Fibroblast of pulmonary artery (primary cell): ENCODE measurements at regions not wholly inside any gene's neighbourhood (a gene's known extent, or its start where the extent isn't known, plus 50 kb on each side); places are given as distances from the start of the nearest gene placed in this dataset.
"Not testable (repeated sequence)": the region's sequence is repeated elsewhere in the genome, so short reads cannot be mapped to it uniquely, and the experiment has no call there.

Experiments
- DNase-seq: peaks from one replicate; pipeline ENCODE4 v3.0.0-alpha.2; 2010; ENCODE audit warnings: low read depth
- H3K4me3 ChIP-seq: replicated peaks from 2 replicates; pipeline ENCODE4 v1.5.1; 2011; ENCODE audit warnings: low read depth, mild to moderate bottlenecking, control low read depth, low read length, moderate library complexity

- peak overlapping the region; percentile 38 for H3K4me3 ChIP-seq
- DNase-seq, result not testable (repeated sequence)
Observed at GRCh38 chr9:61330342-61331092, 140.7 kb downstream of the SPATA31A7 start.

GRCh38 chr9:61356936-61357335 is 167.1 kb downstream of the SPATA31A7 start:
- not testable (repeated sequence) for H3K4me3 ChIP-seq, DNase-seq

GRCh38 chr9:61374390-61374789 is 184.6 kb downstream of the SPATA31A7 start:
- not testable (repeated sequence) for H3K4me3 ChIP-seq, DNase-seq

- DNase-seq, H3K4me3 ChIP-seq: not testable (repeated sequence)
Observed at GRCh38 chr9:61376159-61376558, 186.3 kb downstream of the SPATA31A7 start.

GRCh38 chr9:61386035-61386815 is 196.4 kb downstream of the SPATA31A7 start:
- DNase-seq, H3K4me3 ChIP-seq: not testable (repeated sequence)

- not testable (repeated sequence) for H3K4me3 ChIP-seq, DNase-seq
Observed at GRCh38 chr9:61386816-61387102, 196.9 kb downstream of the SPATA31A7 start.

GRCh38 chr9:61402692-61403091 is 212.9 kb downstream of the SPATA31A7 start:
- not testable (repeated sequence) for H3K4me3 ChIP-seq, DNase-seq

- not testable (repeated sequence) for DNase-seq
Observed at GRCh38 chr9:61411933-61412605, 222.2 kb downstream of the SPATA31A7 start.

GRCh38 chr9:61412738-61413137 is 222.9 kb downstream of the SPATA31A7 start:
- H3K4me3 ChIP-seq, DNase-seq: not testable (repeated sequence)

More at GRCh38 chr9:61411933-61412605, 222.2 kb downstream of the SPATA31A7 start:
- H3K4me3 ChIP-seq, result not testable (repeated sequence)

GRCh38 chr9:61418174-61418573 is 228.3 kb downstream of the SPATA31A7 start:
- not testable (repeated sequence) for H3K4me3 ChIP-seq

GRCh38 chr9:61420267-61420958 is 230.6 kb downstream of the SPATA31A7 start:
- H3K4me3 ChIP-seq, DNase-seq: not testable (repeated sequence)

More at GRCh38 chr9:61418174-61418573, 228.3 kb downstream of the SPATA31A7 start:
- not testable (repeated sequence) for DNase-seq

GRCh38 chr9:61447189-61447588 is 257.4 kb downstream of the SPATA31A7 start:
- DNase-seq, H3K4me3 ChIP-seq: not testable (repeated sequence)

- not testable (repeated sequence) for H3K4me3 ChIP-seq, DNase-seq
Observed at GRCh38 chr9:61460860-61461259, 271.0 kb downstream of the SPATA31A7 start.
